GM23338 (cell line): ENCODE measurements at regions not wholly inside any gene's neighbourhood (a gene's known extent, or its start where the extent isn't known, plus 50 kb on each side); places are given as distances from the start of the nearest gene placed in this dataset.

Experiments
- CREB1 ChIP-seq: fragments of 250-450 bp; sonication (Bioruptor Pico); IDR thresholded peaks from 2 replicates; pipeline ENCODE4 v1.5.0; 2020; ENCODE audit warnings: low read depth, mild to moderate bottlenecking, moderate library complexity
- EZH2 ChIP-seq: fragments of 200-600 bp; sonication (generic); IDR thresholded peaks from one replicate; pipeline ENCODE4 v1.8.0; 2017; ENCODE audit warnings: antibody characterized with exemption, mild to moderate bottlenecking, low read depth; ENCODE audit not compliant: unreplicated experiment
- STAT1 ChIP-seq: IDR thresholded peaks from one replicate; pipeline ENCODE4 v1.6.1; 2016; ENCODE audit warnings: antibody characterized with exemption; ENCODE audit not compliant: unreplicated experiment
- TF ChIP-seq, protein P1 (sequence below), 2 experiments: fragments of 200-600 bp in 1 of 2; sonication (generic) in 1 of 2; conservative IDR thresholded peaks; 2 replicates each; pipeline versions ENCODE4 v1.5.1 to v1.6.1; 2016 to 2017; ENCODE audit warnings: antibody characterized with exemption in 2 of 2, low read depth in 2 of 2, mild to moderate bottlenecking in 2 of 2, moderate library complexity in 1 of 2

DNA sequence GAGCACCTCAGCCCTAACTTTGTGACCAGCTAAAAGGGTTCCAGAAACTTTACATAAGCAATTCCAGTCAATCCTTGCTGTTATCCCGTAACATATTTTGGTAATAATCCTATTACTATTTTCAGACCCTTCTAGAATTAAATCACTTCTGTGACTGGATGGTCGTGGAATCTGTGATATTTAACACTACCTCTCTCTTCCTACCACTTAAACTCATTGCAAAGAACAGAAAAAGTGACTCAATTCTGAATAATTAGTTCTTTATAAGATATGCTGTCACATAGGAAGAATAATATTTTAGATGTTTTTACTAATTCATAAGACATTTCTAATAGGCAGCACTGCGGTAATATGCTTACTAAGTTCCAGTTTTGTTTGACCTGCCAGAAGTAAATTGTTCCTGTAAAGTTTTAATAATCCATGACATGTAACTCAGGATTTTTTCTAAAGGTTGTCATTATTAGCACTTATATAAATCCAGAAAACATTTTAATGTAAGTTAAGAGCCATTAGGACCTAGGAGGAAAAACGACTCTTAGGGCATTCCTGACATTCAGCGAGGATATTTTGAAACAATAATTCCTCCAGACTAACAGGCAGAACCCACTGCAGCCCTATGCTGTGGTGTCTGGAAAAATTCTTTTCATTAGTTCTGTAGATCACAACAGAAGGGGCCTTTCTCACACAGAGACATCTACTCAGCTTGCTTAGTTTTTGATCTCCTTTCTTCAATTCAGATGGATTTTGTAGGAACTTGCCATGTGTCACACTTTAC, 113.3 kb upstream of the MBNL1 start:
- no peak for TF ChIP-seq STAT1
- TF ChIP-seq EZH2, result no peak
- TF ChIP-seq, protein P1, sequence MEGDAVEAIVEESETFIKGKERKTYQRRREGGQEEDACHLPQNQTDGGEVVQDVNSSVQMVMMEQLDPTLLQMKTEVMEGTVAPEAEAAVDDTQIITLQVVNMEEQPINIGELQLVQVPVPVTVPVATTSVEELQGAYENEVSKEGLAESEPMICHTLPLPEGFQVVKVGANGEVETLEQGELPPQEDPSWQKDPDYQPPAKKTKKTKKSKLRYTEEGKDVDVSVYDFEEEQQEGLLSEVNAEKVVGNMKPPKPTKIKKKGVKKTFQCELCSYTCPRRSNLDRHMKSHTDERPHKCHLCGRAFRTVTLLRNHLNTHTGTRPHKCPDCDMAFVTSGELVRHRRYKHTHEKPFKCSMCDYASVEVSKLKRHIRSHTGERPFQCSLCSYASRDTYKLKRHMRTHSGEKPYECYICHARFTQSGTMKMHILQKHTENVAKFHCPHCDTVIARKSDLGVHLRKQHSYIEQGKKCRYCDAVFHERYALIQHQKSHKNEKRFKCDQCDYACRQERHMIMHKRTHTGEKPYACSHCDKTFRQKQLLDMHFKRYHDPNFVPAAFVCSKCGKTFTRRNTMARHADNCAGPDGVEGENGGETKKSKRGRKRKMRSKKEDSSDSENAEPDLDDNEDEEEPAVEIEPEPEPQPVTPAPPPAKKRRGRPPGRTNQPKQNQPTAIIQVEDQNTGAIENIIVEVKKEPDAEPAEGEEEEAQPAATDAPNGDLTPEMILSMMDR (conservative IDR thresholded peaks at IDR 0.05; ENCODE audit: low read depth in 2 of 2), result no peak
- TF ChIP-seq CREB1 (CRISPR knock-in tag), result no peak
